Stimulated activated CD8-positive, alpha-beta memory T cell treated with anti-CD3 and anti-CD28 coated beads, Interleukin-4, amount 100 ng/mL, for 24 hours (primary cell): ENCODE measurements at regions not wholly inside any gene's neighbourhood (a gene's known extent, or its start where the extent isn't known, plus 50 kb on each side); places are given as distances from the start of the nearest gene placed in this dataset.

ENCODE experiments used
- DNase-seq: peaks from one replicate; pipeline ENCODE4 v3.0.0-alpha.2; 2020; ENCODE audit warnings: low read depth

DNA sequence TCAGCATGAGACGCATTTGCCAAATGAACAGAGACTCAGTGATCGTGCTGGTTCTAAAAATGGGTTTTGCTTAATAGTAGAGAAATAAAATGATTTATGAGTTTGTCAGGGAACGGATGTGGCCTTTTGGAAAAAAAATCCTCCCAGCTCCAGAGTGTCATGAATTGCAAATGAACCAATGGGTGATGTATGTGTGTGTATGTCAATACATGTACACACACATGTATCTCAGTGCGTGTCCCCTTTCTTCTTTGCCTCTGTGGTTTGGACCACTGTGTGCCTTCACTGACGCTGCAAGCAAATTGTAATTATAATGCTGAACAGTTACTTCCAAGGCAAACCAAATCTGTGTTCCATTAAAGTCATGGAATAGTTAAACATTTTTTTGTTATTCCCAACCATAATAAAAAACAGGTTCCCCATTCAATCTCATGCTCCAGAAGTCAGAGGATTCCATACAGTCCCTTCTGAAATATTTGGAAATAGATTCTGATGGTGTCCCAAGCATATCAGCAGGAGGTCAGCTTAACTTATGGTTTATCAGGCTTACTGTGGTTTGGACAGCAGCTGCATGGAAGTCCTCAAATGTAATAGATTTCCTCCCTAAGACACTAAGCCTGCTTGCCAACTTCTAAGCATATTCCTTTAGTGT lies 630.5 kb downstream of the ACTL7B start:
- no peak for DNase-seq

DNA sequence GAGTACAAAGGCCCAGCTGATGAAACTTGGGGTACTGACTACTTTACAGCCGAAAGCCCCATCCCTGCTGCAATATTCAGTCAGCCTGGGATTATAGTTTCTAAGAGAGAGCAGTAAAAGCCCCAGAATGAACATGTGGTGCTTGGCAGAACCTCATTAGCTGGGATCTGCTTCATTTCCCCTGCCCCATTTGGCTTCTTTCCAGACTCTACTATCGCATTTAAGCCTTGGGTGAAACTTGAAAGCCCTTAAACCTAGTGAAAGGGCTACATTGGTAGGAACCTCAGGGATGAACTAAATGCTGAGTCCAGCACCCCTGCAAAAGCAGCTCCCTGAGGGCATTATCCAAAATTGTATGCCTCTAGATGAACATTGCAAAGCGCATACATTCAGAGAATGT lies 631.1 kb downstream of the ACTL7B start:
- DNase-seq = no peak

DNA sequence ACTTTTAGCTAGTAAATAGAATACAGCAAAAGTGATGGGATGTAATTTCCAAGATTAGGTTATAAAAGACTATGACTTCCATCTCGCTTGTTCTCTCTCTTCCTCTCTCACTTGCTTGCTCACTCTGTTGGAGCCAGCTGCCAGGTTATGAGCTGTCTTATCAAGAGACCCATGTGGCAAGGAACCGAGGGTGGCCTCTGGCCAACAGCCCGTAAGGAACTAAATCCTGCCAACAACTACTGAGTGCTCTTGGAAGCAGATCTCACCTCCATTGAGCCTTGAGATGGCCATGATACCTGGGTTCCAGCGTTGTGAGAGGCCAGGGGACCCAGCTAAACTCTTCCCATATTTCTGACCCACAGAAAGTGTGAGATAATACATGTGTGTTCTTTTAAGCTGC lies 636.1 kb downstream of the ACTL7B start:
- DNase-seq = no peak

DNA sequence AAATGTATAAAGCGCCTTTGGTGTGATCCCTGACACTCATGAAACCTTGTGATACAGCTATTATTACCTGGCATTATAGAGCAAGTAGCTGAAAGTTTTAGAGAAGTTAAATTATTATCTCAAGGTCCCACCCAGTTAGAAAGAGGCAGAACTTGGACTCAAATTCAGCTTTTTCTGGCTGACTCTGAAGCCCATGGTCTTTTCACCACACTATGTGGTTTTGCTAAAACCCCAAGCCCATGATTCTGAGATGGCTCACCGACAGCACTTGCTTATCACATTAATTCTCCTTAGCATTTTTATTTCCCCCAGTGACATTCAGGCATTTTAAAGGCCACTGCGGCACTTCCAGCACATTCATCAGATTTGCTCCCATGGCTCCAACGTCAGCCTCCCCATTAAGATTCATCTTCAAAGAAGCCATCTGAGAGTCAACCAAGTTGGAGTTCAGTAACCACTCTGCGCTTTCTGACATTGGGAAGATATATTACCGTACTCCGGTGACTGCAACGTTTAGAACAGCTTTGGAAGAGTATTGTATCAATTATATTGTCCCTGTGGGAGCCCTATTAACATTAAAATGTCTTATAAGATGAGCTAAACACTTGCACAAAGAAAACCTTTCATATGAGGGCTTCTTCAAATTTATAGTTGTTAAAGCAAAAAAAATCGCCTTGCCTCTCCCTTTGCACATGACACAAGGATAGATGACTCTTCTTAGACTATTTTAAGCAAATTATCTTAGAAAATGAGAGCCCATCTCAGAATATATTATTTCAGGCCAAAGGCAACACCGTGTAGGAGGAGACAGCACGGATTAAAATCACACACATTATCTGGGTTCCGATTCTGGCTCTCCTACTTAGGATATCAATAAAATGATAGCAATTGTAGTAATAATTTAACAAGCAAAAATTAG lies 638.1 kb downstream of the ACTL7B start:
- no peak for DNase-seq

DNA sequence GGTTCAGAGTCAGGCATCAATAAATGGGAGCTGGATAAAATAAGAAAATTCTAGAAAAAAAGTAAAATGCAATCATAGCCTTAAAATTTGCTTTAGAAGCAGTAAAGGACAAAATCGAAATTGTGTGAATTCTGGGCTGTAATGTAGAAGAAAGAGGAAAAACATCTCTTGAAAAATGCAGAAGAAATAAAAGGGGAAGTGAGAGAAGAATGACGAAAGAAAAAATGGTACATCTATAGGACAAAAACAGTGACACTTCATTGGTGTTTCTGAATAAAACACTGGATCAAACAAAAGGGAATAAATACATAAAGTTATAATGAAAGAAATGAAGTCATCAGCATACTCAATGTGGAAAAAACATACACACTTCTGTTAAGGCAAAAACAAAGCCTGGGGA lies 642.3 kb downstream of the ACTL7B start:
- DNase-seq = no peak

DNA sequence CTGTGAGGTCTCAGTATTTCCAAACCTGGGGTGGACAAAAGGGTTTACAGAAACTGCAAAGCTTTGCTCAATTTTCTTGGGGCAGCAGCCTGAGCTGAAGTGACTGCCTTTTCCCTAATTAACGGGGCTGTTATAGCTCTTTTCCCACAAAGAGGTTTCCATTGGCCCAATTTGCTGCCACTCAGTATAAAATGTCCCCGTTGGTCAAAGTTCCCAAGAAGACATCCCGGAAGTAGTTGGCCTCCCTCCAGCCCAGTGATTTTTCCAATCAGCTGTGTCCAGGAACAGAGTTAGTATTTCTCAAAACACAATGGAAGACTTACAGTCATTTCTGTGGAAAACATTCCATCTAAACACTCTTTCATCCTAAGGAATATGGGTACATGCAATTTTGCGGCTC lies 643.6 kb downstream of the ACTL7B start:
- no peak for DNase-seq

DNA sequence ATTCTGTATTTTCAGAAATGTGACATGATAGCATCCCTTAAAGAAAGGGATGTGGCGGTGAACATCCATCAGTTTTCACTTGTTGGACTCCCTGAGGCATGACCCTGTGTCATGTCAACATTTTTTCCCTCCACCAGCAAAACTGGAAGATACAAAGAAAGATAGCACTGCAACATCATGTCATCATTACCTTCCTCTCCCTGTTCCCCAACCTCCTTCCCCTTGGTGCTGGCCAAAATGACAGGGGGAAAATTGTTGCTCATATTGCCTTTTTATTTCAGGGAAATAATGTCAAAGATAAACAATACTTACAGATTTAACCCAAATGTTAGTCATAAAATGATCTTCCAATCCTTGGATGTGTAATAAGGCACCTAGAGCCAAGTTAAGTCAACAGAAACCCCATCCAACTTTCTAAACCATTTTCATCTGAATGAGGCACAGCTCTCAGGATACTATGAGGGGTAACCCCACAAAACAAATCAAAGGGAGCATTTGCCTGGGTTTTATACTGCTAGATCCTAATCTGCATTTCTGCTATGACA lies 644.3 kb downstream of the ACTL7B start:
- DNase-seq = no peak

DNA sequence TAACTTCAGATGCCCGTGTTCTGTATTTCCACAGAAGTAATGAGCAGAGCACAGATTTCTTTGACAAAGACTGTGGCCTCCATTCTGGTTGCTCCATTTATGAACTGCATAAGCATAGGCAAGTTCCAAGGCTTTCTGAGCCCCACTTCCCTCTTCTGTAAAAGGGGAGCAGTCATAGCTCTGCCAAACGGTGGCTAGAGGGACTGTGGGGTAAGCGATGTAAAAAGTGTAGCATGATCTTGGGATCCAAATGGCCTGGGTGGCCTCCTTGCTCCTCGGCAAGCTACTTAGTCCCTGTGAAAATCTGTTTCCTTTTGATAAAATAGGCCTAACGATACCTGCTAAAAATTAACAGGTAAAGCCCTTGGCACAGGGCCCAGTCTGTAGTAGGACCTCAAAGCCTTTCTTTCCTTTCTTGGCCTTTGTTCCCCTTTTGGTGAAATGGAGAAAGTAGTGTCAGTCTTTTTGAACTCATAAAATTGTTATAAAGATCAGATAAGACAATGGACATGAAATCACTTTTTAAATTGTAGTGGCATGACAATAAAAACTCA lies 646.6 kb downstream of the ACTL7B start:
- DNase-seq = no peak

DNA sequence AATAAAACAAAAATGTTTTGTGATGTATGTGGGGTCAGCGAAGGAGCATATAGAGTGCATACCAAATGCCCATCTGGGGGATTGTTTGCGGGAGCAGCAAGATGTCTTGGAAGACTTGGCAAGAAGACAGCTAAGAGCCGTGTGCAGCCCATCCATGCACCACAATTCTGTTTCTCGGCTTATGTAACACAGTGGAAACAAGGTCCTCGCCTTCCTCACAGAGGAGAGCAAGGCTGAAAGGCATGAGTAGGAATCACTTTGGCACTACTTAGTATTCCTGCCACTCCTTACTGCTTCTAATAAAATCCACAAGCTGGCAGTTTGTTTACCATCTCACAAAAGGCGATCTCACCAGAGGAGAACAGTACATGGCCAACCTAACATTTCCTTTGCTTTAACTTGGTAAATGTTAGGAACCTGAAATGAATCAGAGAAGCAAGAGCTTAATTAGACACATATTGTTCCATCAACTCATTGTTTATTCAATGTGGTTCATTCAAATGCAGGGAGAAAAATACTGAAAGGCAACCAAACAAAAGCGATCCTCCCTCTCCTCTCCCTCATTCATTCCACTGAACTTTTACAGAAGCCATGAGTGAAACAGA lies 648.1 kb downstream of the ACTL7B start:
- no peak for DNase-seq

DNA sequence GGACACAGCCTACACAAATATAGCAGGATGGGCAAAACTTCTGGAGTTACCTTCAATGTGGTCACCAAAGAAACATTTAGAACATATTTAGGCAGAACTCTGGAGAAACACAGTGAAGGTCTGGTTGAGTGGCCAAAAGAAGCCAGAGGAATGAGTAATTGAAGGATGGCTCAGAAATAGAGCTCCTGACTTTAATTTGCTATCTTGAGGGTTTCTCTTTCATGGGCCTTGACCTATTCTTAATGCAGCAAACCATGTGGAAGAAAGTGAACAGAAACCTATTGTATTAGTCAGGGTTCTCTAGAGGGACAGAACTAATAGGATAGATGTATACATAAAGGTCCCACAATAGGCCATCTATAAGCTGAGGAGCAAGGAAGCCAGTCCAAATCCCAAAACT lies 650.5 kb downstream of the ACTL7B start:
- DNase-seq = no peak

DNA sequence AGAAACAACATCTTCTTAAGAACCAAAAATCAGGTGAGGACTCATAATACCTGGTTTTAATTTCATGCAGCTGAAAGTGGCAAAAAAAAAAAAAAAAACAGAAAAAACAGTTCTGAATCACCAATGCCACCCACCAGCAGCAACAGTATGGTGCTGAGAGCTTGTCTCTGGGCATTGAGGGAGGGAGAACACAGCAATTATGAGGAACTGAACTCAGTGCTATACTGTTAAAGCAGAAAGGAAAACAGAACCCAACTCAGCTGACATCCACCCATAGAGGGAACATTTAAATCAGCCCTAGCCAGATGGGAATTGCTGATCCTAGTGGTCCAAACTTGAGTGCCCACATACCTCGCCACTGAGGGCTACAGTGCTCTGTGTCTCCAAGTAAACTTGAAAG lies 657.9 kb downstream of the ACTL7B start:
- DNase-seq = no peak

DNA sequence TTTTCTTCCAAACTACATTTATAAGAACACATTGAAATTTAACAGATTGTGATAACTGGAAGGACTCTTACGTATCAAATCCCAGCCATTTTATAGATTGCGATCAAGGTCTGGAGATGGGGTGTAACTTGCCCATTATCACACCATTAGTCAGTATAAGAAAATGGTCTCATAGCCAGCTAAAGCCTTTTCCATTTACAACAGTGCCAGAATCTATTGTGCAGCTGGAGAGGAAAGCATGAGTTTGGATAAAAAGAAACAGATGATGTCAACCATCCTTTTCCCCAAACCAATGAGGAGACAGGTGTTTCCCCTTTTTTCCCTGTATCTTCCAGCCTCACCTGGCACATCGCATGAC lies 658.8 kb downstream of the ACTL7B start:
- DNase-seq = no peak

DNA sequence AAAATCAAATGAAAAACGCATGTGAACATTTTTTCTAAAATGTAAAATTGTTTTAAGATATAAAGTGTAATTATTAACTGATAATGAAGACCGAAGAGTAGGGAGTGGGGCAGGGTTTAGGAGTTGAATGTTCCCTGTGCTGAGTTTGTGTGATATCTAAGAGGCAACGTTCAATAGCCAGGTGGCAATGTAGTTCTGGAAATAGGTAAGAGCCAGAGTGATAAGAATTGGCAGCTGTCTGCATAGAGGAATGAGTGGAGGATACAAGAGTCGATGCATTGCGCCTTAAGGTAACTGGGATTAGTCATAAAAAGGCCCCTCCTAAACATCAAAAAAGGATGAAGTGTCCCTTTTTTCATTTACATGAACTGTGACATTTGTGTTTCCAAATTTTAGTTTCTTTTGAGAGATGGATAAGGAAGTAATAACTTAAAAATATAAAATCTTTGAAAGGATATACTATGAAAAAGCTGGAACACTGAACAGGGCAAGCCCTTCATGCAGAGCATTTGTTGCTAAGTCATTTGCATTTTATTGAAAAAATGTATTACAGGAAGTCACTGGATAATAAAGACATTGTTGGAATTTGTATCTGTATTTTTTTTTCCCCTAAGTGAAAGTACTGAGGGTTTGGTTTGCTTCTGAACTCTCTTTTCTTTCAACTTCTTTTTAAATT lies 659.3 kb downstream of the ACTL7B start:
- DNase-seq = no peak

DNA sequence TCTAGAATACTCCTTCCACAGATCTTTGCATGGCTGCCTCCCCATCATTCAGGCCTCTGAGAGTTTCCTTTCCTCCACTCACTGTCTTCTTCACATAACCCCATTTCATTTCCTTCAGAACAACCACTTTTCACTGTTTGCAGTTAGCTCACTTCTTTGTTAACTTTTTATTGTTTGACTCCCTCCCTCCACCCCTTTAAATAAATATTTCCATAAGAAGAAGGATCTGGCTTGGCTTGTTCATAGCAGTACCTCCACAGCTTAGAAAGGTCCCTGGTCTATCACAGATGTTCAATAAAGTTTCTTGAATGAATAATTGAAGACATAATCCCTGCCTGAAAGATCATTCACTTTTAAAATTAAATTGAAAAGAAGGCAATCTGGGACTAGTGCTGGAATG lies 661.6 kb downstream of the ACTL7B start:
- DNase-seq = no peak

DNA sequence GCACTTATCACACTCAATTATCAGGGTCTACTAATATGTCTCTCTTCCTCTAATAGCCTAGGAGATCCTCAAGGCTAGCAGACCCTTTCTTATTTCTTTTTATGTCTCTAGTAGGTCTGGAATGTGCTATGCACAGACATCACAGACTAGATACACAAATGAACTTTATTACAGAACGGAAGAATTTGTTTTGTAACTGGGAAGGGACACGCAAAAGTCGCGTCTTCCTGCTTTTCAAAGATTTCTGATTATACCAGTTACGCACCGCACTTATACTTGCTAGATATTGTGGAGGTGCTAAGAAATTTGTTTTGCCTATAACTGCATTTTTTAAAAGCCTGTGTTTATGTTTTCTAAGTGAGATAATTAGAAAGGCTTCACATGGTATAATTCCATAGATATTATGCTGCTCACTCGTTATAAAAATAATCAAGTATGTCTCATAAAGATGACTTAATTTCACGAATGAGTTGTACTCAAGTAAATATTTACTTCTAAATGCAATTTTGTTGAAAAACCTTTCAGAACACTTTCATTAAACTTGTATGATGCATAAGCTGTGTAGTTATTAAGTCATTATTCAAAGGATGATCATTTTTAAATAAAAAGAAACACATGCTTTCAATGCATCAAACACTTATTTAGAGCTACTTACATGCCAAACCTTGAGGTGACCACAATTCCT lies 662.6 kb downstream of the ACTL7B start:
- no peak for DNase-seq

DNA sequence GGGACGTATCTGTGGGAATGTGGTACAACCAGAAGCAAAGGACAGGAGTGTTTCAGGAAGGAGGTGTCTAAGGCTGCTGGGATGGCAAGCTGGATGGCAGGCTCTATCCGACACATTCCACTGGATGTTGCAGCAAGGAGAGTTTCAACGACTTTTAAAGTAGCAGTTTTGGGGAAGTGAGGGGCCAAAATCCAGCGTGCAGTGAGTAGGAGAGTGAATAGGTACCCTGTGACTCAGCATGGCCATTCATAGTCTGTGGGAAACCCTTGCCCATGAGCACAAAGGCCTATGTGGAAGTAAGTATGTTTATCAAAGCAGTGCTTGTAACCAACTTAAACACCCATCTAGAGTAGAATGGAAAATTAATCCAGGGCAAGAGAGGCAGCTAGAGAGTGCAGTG lies 664.7 kb downstream of the ACTL7B start:
- DNase-seq = no peak

DNA sequence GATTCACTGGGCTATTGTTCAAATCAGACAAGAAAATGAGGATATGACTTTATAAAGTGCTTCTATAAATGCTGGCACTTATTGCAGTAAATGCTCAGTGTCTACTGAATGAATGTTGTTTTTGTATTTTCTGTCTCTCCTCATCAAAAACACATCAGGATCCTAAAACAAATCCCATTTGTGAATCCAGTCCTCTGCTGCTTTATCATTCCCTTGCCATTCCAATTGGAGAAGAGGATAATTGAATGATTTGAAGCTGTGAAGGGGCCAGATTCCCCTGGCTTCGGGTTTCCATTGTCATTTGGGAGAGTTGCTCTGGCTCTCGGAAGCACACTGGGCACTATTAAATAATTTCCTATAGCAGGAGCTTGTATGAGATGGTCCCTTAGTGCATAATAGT lies 666.8 kb downstream of the ACTL7B start:
- no peak for DNase-seq

DNA sequence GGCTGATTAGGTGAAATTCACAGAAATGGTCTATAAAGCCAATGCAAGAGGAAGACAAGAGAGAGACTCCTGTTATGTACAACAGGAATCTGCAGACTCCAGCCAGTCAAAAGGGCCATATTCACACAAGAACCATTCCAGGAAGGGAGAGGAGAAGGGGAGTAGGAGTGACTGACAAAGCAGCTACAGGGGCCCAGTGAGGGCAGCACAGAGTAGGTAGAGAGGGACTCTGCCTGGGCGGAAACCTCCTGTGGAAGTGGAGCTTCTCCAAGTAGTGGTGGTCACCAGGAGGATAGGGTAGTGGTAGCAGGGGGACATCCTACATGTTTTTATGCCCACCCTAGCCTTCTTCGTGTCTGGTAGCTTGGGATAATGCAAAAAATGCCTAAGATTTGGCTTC lies 667.3 kb downstream of the ACTL7B start:
- DNase-seq = no peak

DNA sequence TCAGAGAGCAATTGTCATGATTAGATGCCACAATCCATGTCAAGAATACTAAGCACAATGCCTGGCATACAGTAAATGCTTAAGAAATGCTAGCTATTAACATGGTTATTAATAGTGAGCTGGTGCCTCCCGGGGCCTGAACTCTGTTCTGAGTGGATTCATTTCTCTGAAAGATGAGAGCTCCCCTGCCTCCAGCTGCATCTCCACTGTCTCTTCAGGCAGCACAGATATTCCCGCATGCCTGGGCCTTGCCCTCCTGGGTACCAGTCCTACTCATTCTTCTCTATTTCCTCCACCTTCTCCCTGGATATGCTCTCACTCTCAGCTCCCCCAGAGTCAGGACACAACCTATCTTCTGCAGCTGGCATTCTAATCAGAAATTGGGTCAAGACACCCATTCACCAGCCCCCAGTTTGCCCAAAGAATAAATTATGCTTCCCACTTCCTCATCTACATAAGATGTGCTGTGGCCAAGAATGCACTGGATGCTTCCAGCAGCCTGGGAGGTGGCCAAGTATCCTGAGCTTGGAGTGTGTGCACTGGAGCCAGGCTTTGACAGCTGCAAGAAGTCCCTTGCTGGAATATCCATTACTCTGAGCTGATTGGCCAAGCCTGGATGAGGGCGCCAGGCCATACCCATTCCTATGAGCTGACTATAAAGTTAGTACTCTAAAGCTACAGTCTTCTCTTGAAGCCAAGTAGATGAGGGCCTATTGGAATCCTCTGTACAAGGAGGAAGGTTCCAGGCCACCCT lies 669.0 kb downstream of the ACTL7B start:
- DNase-seq = no peak

DNA sequence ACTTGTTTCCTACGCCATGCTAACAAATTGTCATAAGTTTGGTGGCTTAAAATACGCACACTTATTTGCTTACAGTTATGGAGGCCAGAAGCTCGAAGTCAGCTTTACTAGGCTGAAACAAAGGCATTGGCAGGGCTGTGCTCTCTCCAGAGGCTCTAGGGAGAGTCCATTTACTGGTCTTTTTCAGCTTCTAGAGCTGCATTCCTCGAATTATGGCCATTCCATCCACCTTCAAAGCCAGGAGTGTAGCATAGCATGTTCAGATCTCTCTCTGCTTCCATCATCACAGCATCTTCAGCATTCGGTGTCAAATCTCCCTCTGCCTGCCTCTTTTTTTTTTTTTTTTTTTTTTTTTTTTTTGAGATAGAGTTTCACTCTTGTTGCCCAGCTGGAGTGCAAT lies 670.2 kb downstream of the ACTL7B start:
- no peak for DNase-seq

DNA sequence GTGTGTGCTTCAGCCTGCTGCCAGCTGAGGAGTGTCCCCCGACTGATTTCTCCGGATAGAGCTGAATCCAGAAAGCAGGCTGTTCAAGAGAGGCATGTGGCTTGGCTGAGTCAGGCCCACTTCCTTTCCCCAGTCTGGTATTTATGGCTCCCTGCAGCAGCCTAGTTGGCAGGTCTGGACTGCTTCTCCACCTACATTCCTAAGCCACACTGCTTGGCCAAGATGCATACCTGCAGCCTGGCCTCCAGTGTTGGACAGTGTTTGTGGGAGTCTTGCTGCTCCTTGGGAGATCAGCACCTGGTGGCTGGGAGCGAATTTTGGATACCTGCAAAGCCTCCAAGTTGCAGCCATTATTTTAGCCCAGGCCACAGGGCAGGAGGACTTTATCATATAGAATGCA lies 670.8 kb downstream of the ACTL7B start:
- DNase-seq = no peak
